Neural cell (in vitro differentiated cells): ENCODE measurements at regions not wholly inside any gene's neighbourhood (a gene's known extent, or its start where the extent isn't known, plus 50 kb on each side); places are given as distances from the start of the nearest gene placed in this dataset.

Source experiments
- H2AFZ ChIP-seq: fragments of 200-600, 300-800 bp; sonication (generic), shearing (Covaris generic); 2 replicates; pipeline ENCODE4 v1.6.0; 2014; ENCODE audit warnings: low read depth, mild to moderate bottlenecking, antibody characterized with exemption, low read length, moderate library complexity
- H3F3A ChIP-seq: fragments of 200-600 bp; shearing (Covaris generic); 2 replicates; pipeline ENCODE4 v1.6.1; 2016; ENCODE audit warnings: mild to moderate bottlenecking, moderate library complexity, mixed read lengths, antibody characterized with exemption, low read length; ENCODE audit not compliant: insufficient read depth, poor library complexity, severe bottlenecking
- H3K27ac ChIP-seq: fragments of 200-600, 300-800 bp; sonication (generic), shearing (Covaris generic); 2 replicates; pipeline ENCODE4 v1.5.1; 2014; ENCODE audit warnings: mild to moderate bottlenecking, low read length, moderate library complexity
- H3K27me3 ChIP-seq: fragments of 300-800, 200-600 bp; sonication (generic), shearing (Covaris generic); 2 replicates; pipeline ENCODE4 v1.6.0; 2014; ENCODE audit warnings: mild to moderate bottlenecking, low read depth, low read length, moderate library complexity; ENCODE audit not compliant: insufficient read depth
- H3K36me3 ChIP-seq: fragments of 300-800, 200-600 bp; sonication (generic), shearing (Covaris generic); 2 replicates; pipeline ENCODE4 v1.5.1; 2014; ENCODE audit warnings: mild to moderate bottlenecking, antibody characterized with exemption, low read length, moderate library complexity; ENCODE audit not compliant: insufficient read depth
- H3K4me2 ChIP-seq: fragments of 300-800, 200-600 bp; sonication (generic), shearing (Covaris generic); 2 replicates; pipeline ENCODE4 v1.6.0; 2014; ENCODE audit warnings: mild to moderate bottlenecking, low read length
- H3K4me3 ChIP-seq: fragments of 300-800, 200-600 bp; sonication (generic), shearing (Covaris generic); 2 replicates; pipeline ENCODE4 v1.5.1; 2014; ENCODE audit warnings: mild to moderate bottlenecking, low read length, moderate library complexity
- H3K79me2 ChIP-seq: fragments of 200-600 bp; shearing (Covaris generic); replicated peaks from 2 replicates; pipeline ENCODE4 v1.6.0; 2014; ENCODE audit warnings: mild to moderate bottlenecking, low read length, moderate library complexity; ENCODE audit not compliant: insufficient read depth
- H3K9ac ChIP-seq: fragments of 300-800, 200-600 bp; sonication (generic), shearing (Covaris generic); 2 replicates; pipeline ENCODE4 v1.6.1; 2016; ENCODE audit warnings: mild to moderate bottlenecking, low read length, mixed read lengths
- H3K9me2 ChIP-seq: fragments of 200-600 bp; shearing (Covaris generic); 2 replicates; pipeline ENCODE4 v1.6.1; 2016; ENCODE audit warnings: mild to moderate bottlenecking, low read length, mixed read lengths; ENCODE audit not compliant: insufficient read depth
- H3K9me3 ChIP-seq: fragments of 200-600, 300-800 bp; sonication (generic), shearing (Covaris generic); 2 replicates; pipeline ENCODE4 v1.6.1; 2016; ENCODE audit warnings: mild to moderate bottlenecking, mixed run types, low read length, moderate library complexity, mixed read lengths
- H4K20me1 ChIP-seq: fragments of 200-600 bp; shearing (Covaris generic); 2 replicates; pipeline ENCODE4 v1.6.1; 2016; ENCODE audit warnings: mild to moderate bottlenecking, mixed run types; ENCODE audit not compliant: insufficient read depth
- EP300 ChIP-seq: fragments of 450-650 bp; conservative IDR thresholded peaks from 2 replicates; pipeline ENCODE4 v1.6.1; 2014; ENCODE audit warnings: antibody characterized with exemption, mild to moderate bottlenecking, moderate library complexity; ENCODE audit not compliant: poor library complexity, severe bottlenecking
- EZH2 ChIP-seq: fragments of 200-600, 300-800 bp; shearing (Covaris generic), sonication (generic); IDR thresholded peaks from 2 replicates; pipeline ENCODE4 v1.6.1; 2014; ENCODE audit warnings: antibody characterized with exemption, low read length, borderline replicate concordance, mild to moderate bottlenecking; ENCODE audit not compliant: insufficient read depth, poor library complexity, severe bottlenecking
- MXI1 ChIP-seq: fragments of 450-650 bp; conservative IDR thresholded peaks from 2 replicates; pipeline ENCODE4 v1.6.1; 2014; ENCODE audit warnings: antibody characterized with exemption, mild to moderate bottlenecking; ENCODE audit not compliant: poor library complexity, severe bottlenecking
- POLR2AphosphoS5 ChIP-seq: IDR thresholded peaks from 2 replicates; pipeline ENCODE4 v1.6.1; 2012
- RAD21 ChIP-seq: fragments of 450-650 bp; conservative IDR thresholded peaks from 2 replicates; pipeline ENCODE4 v1.6.1; 2014; ENCODE audit warnings: antibody characterized with exemption, mild to moderate bottlenecking, moderate library complexity
- REST ChIP-seq: IDR thresholded peaks from 2 replicates; pipeline ENCODE4 v1.6.1; 2012; ENCODE audit warnings: borderline replicate concordance
- SMC3 ChIP-seq: fragments of 450-650 bp; conservative IDR thresholded peaks from 2 replicates; pipeline ENCODE4 v1.6.1; 2014; ENCODE audit warnings: antibody characterized with exemption, mild to moderate bottlenecking, moderate library complexity; ENCODE audit not compliant: poor library complexity
- TAF1 ChIP-seq: IDR thresholded peaks from 2 replicates; pipeline ENCODE4 v1.6.1; 2012; ENCODE audit warnings: low read depth
- TF ChIP-seq, protein P1 (sequence below): fragments of 450-650 bp; IDR thresholded peaks from 2 replicates; pipeline ENCODE4 v1.5.1; 2014; ENCODE audit warnings: antibody characterized with exemption, mild to moderate bottlenecking, moderate library complexity; ENCODE audit not compliant: poor library complexity, severe bottlenecking

DNA sequence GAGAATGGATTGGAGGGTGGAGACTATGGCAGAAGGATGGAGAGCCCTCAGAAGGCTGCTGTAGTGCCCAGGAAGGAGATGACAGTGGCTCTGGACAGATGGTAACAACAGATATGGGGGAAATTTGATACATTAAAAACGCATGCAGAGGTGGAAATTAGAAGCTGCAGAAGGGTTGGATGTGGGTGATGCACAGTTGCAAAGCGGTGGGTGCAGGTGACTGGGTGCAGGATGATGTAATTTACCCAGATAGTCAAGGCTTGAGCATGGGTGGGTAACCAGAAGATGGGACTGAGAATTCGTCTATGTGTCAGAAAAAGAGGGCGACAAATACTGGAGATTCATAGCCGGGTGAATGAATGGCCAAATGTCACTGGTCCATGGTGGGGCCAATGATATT, 570.3 kb downstream of the MN1 start:
- Histone ChIP-seq H3K9ac (no peak overlapping the region), H3F3A (no peaks in the 10 kb centered on the region), H2AFZ (no peak overlapping the region), H3K4me2 (no peak overlapping the region), H4K20me1 (no peaks in the 10 kb centered on the region), H3K79me2 (no peaks in the 10 kb centered on the region), H3K27me3 (no peaks in the 10 kb centered on the region), H3K36me3 (no peaks in the 10 kb centered on the region), H3K4me3 (no peak overlapping the region), H3K9me2 (no peaks in the 10 kb centered on the region), H3K9me3 (no peaks in the 10 kb centered on the region), H3K27ac (no peak overlapping the region)
- no peak for TF ChIP-seq POLR2AphosphoS5
- no peak for TF ChIP-seq RAD21
- TF ChIP-seq, protein P1, sequence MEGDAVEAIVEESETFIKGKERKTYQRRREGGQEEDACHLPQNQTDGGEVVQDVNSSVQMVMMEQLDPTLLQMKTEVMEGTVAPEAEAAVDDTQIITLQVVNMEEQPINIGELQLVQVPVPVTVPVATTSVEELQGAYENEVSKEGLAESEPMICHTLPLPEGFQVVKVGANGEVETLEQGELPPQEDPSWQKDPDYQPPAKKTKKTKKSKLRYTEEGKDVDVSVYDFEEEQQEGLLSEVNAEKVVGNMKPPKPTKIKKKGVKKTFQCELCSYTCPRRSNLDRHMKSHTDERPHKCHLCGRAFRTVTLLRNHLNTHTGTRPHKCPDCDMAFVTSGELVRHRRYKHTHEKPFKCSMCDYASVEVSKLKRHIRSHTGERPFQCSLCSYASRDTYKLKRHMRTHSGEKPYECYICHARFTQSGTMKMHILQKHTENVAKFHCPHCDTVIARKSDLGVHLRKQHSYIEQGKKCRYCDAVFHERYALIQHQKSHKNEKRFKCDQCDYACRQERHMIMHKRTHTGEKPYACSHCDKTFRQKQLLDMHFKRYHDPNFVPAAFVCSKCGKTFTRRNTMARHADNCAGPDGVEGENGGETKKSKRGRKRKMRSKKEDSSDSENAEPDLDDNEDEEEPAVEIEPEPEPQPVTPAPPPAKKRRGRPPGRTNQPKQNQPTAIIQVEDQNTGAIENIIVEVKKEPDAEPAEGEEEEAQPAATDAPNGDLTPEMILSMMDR = no peak
- no peak for TF ChIP-seq REST

GRCh38 chr22:27232077-27232476, 569.5 kb downstream of the MN1 start:
- no peaks in the 10 kb centered on the region for H3F3A ChIP-seq
- TF ChIP-seq EZH2 (no peak), TAF1 (no peak), POLR2AphosphoS5 (no peak), REST (no peak), RAD21 (no peak), EP300 (no peak), SMC3 (no peak), MXI1 (no peak)
- TF ChIP-seq, protein P1 = no peak
- no peak overlapping the region for H2AFZ ChIP-seq
- H3K4me3 ChIP-seq = no peak overlapping the region
- no peak overlapping the region for H3K27ac ChIP-seq
- no peaks in the 10 kb centered on the region for H3K27me3 ChIP-seq
- H3K4me2 ChIP-seq = no peak overlapping the region
- H3K36me3 ChIP-seq = no peaks in the 10 kb centered on the region
- no peaks in the 10 kb centered on the region for H3K9me2 ChIP-seq
- no peaks in the 10 kb centered on the region for H3K79me2 ChIP-seq
- no peak overlapping the region for H3K9ac ChIP-seq
- H3K9me3 ChIP-seq = no peaks in the 10 kb centered on the region
- H4K20me1 ChIP-seq = no peaks in the 10 kb centered on the region
